ENCODE measurements at regions not wholly inside any gene's neighbourhood (a gene's known extent, or its start where the extent isn't known, plus 50 kb on each side); places are given as distances from the start of the nearest gene placed in this dataset.

DNA sequence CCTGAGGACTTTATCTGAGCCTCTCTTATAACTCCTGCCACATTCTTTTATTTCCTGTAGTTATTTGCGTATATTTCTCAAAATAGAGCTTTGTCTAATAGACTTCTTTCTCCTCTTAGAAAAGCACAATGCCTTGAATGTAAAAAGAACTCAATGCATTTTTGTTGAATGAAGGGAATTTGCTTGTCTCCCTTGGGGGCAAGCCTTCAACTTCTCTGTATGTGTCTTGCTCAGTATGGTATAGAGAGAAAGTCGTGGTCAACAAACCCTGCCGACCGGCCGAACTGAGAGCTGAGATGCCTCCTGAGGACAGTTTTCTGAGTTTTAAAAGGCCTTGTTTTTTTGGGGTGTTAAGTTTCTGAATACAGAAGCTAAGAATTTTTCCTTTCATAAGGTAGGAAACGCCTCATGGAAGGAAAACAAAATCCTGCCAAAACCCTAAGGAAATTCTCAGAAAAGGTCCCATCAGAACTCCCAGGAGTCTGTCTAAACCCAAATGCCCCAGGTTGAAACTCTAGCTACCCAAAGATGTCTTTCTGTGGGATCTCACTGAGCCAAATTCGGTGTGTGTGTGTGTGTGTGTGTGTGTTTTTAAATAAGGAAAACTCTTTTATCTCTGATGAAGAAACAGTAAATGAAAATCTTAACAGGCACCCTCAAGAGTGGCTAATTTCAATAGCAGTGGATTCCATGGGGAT, 136.6 kb downstream of the C12orf75 start:
- TF ChIP-seq, protein P1, sequence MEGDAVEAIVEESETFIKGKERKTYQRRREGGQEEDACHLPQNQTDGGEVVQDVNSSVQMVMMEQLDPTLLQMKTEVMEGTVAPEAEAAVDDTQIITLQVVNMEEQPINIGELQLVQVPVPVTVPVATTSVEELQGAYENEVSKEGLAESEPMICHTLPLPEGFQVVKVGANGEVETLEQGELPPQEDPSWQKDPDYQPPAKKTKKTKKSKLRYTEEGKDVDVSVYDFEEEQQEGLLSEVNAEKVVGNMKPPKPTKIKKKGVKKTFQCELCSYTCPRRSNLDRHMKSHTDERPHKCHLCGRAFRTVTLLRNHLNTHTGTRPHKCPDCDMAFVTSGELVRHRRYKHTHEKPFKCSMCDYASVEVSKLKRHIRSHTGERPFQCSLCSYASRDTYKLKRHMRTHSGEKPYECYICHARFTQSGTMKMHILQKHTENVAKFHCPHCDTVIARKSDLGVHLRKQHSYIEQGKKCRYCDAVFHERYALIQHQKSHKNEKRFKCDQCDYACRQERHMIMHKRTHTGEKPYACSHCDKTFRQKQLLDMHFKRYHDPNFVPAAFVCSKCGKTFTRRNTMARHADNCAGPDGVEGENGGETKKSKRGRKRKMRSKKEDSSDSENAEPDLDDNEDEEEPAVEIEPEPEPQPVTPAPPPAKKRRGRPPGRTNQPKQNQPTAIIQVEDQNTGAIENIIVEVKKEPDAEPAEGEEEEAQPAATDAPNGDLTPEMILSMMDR (IDR thresholded peaks at IDR 0.05): no peak
- TF ChIP-seq POLR2AphosphoS5 (IDR thresholded peaks at IDR 0.05) (no peak), POLR2A (IDR thresholded peaks at IDR 0.05; ENCODE audit: low read depth) (no peak), EP300 (IDR thresholded peaks at IDR 0.05) (no peak)

Data from esophagus muscularis mucosa (tissue), 4 donors.